Memory B cell (primary cell): ENCODE measurements at regions not wholly inside any gene's neighbourhood (a gene's known extent, or its start where the extent isn't known, plus 50 kb on each side); places are given as distances from the start of the nearest gene placed in this dataset.
"Not testable (repeated sequence)": the region's sequence is repeated elsewhere in the genome, so short reads cannot be mapped to it uniquely, and the experiment has no call there.

ENCODE experiments used
- ATAC-seq: fragments of 150-1000 bp; cut with Tn5 transposase; 2 replicates; pipeline ENCODE4 v1.10.0; 2021; ENCODE audit warnings: low read depth, mild to moderate bottlenecking, moderate library complexity
- DNase-seq, 2 donors: peaks; one replicate each; pipeline ENCODE4 v3.0.0; 2022; ENCODE audit warnings: low spot score in 2 of 2
- H3K27ac Mint-ChIP-seq: one replicate; pipeline ENCODE4 v1.8.0; 2022; ENCODE audit warnings: mild to moderate bottlenecking, moderate library complexity, mixed read lengths
- H3K27me3 Mint-ChIP-seq: one replicate; pipeline ENCODE4 v1.8.0; 2022; ENCODE audit warnings: mixed read lengths
- H3K36me3 Mint-ChIP-seq: one replicate; pipeline ENCODE4 v1.8.0; 2022; ENCODE audit warnings: mild to moderate bottlenecking, mixed read lengths
- H3K4me1 Mint-ChIP-seq: one replicate; pipeline ENCODE4 v1.8.0; 2022; ENCODE audit warnings: mixed read lengths
- H3K4me3 Mint-ChIP-seq: one replicate; pipeline ENCODE4 v1.8.0; 2022; ENCODE audit warnings: mild to moderate bottlenecking, moderate library complexity, mixed read lengths
- H3K9me3 Mint-ChIP-seq: one replicate; pipeline ENCODE4 v1.8.0; 2022; ENCODE audit warnings: mixed read lengths

DNA sequence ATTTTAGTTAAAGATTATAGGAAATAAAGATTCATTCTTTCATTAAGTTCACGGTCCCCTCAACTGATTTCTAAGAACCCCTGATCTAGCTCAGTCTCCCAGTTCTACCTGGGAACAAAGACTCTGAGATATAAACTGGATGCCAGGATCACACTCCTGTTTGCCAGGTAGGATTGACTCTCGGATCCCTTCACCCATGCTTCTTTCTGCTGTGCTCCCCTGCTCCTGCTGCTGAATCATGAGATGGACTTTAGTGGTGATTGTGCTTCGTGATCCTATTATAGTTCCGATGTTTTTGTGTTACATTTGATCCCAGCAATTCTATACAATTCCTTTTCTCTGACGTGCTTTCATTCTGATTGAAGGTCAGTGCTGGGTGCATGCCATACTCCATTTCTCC is 733.1 kb upstream of the TPTE start:
- H3K9me3 Mint-ChIP-seq, ATAC-seq, H3K27me3 Mint-ChIP-seq, H3K4me3 Mint-ChIP-seq, H3K27ac Mint-ChIP-seq, DNase-seq, H3K4me1 Mint-ChIP-seq, H3K36me3 Mint-ChIP-seq: not testable (repeated sequence)

- ATAC-seq, H3K4me3 Mint-ChIP-seq, H3K27me3 Mint-ChIP-seq, DNase-seq, H3K36me3 Mint-ChIP-seq, H3K4me1 Mint-ChIP-seq, H3K9me3 Mint-ChIP-seq, H3K27ac Mint-ChIP-seq: not testable (repeated sequence)
Observed at GRCh38 chr21:9790354-9790753, 731.0 kb upstream of the TPTE start.

GRCh38 chr21:9791453-9791852 is 729.9 kb upstream of the TPTE start:
- H3K4me3 Mint-ChIP-seq, H3K4me1 Mint-ChIP-seq, H3K9me3 Mint-ChIP-seq, H3K36me3 Mint-ChIP-seq, H3K27me3 Mint-ChIP-seq, DNase-seq, H3K27ac Mint-ChIP-seq, ATAC-seq: not testable (repeated sequence)

GRCh38 chr21:9795291-9795690 is 726.1 kb upstream of the TPTE start:
- not testable (repeated sequence) for H3K4me3 Mint-ChIP-seq, DNase-seq, H3K36me3 Mint-ChIP-seq, H3K27ac Mint-ChIP-seq, H3K4me1 Mint-ChIP-seq, H3K9me3 Mint-ChIP-seq, ATAC-seq, H3K27me3 Mint-ChIP-seq

GRCh38 chr21:9796293-9796692 is 725.1 kb upstream of the TPTE start:
- not testable (repeated sequence) for H3K9me3 Mint-ChIP-seq, H3K4me3 Mint-ChIP-seq, H3K27me3 Mint-ChIP-seq, ATAC-seq, DNase-seq, H3K4me1 Mint-ChIP-seq, H3K36me3 Mint-ChIP-seq, H3K27ac Mint-ChIP-seq

GRCh38 chr21:9807675-9808074 is 713.7 kb upstream of the TPTE start:
- not testable (repeated sequence) for ATAC-seq, H3K4me3 Mint-ChIP-seq, H3K9me3 Mint-ChIP-seq, H3K27me3 Mint-ChIP-seq, DNase-seq, H3K36me3 Mint-ChIP-seq, H3K4me1 Mint-ChIP-seq, H3K27ac Mint-ChIP-seq

DNA sequence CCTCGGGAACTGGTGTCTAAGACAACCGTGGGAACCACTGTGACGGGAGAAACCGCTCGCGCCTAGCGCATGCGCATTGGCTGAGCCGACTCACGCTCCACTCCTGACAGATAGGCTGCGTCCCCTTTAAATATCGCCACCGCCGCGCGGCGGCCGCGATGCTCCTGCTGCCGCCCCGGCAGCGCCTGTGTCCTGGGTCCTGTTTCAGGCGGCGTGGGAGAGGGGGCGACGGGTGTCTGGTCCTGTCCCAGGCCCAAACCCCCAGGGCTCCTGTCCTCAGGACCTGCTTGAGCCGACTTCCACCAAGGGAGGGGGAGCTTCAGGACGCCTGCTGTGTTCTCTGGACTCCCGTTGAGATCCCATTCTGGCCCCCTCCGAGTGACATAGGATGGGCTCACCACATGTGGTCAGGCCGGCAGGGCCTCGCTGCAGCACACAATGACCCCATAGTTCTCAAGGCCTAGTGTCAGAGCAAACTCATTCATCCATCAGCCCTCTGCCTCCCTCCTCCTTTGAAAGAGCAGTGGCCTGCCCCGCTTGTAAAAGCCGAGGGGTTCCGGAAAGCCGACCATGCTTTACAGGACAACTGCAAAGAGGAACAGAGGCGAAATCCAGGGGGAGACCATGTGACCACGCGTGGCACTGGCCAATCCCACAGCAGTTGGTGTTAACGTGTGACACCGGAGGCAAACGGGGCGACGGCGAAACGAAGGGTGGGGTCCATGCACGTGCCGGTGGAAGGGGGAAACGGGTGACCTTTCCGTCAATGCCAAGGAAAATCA is 710.0 kb upstream of the TPTE start:
- ATAC-seq, H3K27me3 Mint-ChIP-seq, H3K4me3 Mint-ChIP-seq, DNase-seq, H3K9me3 Mint-ChIP-seq, H3K4me1 Mint-ChIP-seq, H3K36me3 Mint-ChIP-seq, H3K27ac Mint-ChIP-seq: not testable (repeated sequence)

DNA sequence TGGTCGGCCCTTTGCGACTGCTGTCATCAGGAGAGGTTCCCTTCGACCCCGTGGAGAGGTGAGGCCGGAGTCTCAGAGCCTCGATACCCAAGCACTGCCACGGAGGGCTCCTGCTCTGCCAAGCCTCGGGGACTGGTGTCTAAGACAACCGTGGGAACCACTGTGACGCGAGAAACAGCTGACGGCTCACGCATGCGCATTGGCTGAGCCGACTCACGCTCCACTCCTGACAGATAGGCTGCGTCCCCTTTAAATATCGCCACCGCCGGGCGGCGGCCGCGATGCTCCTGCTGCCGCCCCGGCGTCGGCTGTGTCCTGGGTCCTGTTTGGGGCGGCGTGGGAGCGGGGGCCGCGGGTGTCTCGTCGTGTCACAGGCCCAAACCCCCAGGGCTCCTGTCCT is 708.9 kb upstream of the TPTE start:
- ATAC-seq, H3K27ac Mint-ChIP-seq, H3K9me3 Mint-ChIP-seq, H3K4me1 Mint-ChIP-seq, DNase-seq, H3K4me3 Mint-ChIP-seq, H3K36me3 Mint-ChIP-seq, H3K27me3 Mint-ChIP-seq: not testable (repeated sequence)

- H3K9me3 Mint-ChIP-seq, result not testable (repeated sequence)
Observed at GRCh38 chr21:9813894-9814814, 707.2 kb upstream of the TPTE start.

GRCh38 chr21:9815181-9815789 is 706.1 kb upstream of the TPTE start:
- H3K4me3 Mint-ChIP-seq, H3K9me3 Mint-ChIP-seq, H3K36me3 Mint-ChIP-seq, H3K4me1 Mint-ChIP-seq, H3K27me3 Mint-ChIP-seq, ATAC-seq, H3K27ac Mint-ChIP-seq, DNase-seq: not testable (repeated sequence)

More at GRCh38 chr21:9813894-9814814, 707.2 kb upstream of the TPTE start:
- not testable (repeated sequence) for H3K27me3 Mint-ChIP-seq, DNase-seq, H3K36me3 Mint-ChIP-seq, H3K27ac Mint-ChIP-seq, ATAC-seq, H3K4me3 Mint-ChIP-seq, H3K4me1 Mint-ChIP-seq

DNA sequence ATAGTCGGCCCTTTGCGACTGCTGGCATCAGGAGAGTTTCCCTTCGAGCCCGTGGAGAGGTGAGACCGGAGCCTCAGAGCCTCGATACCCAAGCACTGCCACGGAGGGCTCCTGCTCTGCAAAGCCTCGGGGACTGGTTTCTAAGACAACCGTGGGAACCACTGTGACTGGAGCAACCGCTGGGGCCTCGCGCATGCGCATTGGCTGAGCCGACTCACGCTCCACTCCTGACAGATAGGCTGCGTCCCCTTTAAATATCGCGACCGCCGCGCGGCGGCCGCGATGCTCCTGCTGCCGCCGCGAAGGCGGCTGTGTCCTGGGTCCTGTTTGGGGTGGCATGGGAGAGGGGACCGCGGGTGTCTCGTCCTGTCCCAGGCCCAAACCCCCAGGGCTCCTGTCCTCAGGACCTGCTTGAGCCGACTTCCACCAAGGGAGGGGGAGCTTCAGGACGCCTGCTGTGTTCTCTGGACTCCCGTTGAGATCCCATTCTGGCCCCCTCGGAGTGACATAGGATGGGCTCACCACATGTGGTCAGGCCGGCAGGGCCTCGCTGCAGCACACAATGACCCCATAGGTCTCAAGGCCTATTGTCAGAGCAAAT is 704.5 kb upstream of the TPTE start:
- not testable (repeated sequence) for H3K36me3 Mint-ChIP-seq, H3K27me3 Mint-ChIP-seq, H3K27ac Mint-ChIP-seq, ATAC-seq, DNase-seq, H3K4me1 Mint-ChIP-seq, H3K4me3 Mint-ChIP-seq, H3K9me3 Mint-ChIP-seq

DNA sequence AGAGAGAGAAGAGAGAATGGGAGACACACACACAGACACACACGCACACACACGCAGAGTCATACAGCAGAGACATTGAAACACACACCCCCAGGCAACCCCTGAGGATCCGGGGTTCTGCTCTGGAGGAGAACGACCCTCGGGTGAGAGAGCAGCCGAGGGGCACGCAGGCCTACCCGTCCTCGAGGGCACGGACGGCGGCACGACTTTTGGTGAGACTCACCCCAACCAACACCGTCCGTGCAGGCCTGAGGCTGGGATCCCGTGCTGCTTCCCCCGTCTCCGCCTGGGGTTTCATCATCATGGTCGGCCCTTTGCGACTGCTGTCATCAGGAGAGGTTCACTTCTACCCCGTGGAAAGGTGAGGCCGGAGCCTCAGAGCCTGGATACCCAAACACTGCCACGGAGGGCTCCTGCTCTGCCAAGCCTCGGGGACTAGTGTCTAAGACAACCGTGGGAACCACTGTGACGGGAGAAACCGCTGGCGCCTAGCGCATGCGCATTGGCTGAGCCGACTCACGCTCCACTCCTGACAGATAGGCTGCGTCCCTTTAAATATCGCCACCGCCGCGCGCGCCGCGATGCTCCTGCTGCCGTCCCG is 703.4 kb upstream of the TPTE start:
- ATAC-seq, H3K4me3 Mint-ChIP-seq, H3K36me3 Mint-ChIP-seq, H3K27ac Mint-ChIP-seq, H3K4me1 Mint-ChIP-seq, H3K9me3 Mint-ChIP-seq, H3K27me3 Mint-ChIP-seq, DNase-seq: not testable (repeated sequence)

GRCh38 chr21:9819549-9820192 is 701.7 kb upstream of the TPTE start:
- H3K27ac Mint-ChIP-seq, H3K9me3 Mint-ChIP-seq, H3K4me1 Mint-ChIP-seq, H3K36me3 Mint-ChIP-seq, DNase-seq, ATAC-seq, H3K27me3 Mint-ChIP-seq, H3K4me3 Mint-ChIP-seq: not testable (repeated sequence)
